Heart left ventricle (tissue), 16 donors: ENCODE measurements at regions not wholly inside any gene's neighbourhood (a gene's known extent, or its start where the extent isn't known, plus 50 kb on each side); places are given as distances from the start of the nearest gene placed in this dataset.
"Not testable (repeated sequence)": the region's sequence is repeated elsewhere in the genome, so short reads cannot be mapped to it uniquely, and the experiment has no call there.

Experiments used
- ATAC-seq, 4 donors: fragments of 200-7000 bp; cut with Tn5 transposase; one replicate each; pipeline ENCODE4 v1.9.1; 2020 to 2022; ENCODE audit warnings: moderate library complexity in 4 of 4, mild to moderate bottlenecking in 3 of 4, moderate number of reproducible peaks in 1 of 4
- DNase-seq, 5 donors: peaks; one replicate each; pipeline ENCODE4 v3.0.0-alpha.2; 2020
- H3K27ac ChIP-seq, 12 donors: fragments of 200-600 bp; sonication (generic) in 4 of 12; one replicate each; pipeline versions ENCODE4 v1.5.0 to v1.8.0; 2016 to 2022; ENCODE audit warnings: mild to moderate bottlenecking in 2 of 12
- H3K27me3 ChIP-seq, 9 donors: fragments of 200-600 bp; sonication (generic) in 2 of 9; one replicate each; pipeline versions ENCODE4 v1.5.1 to v1.8.0; 2016 to 2022; ENCODE audit warnings: mild to moderate bottlenecking in 3 of 9
- H3K36me3 ChIP-seq, 9 donors: fragments of 200-600 bp; sonication (generic) in 2 of 9; one replicate each; pipeline versions ENCODE4 v1.5.0 to v1.8.0; 2018 to 2022; ENCODE audit warnings: mild to moderate bottlenecking in 2 of 9
- H3K4me1 ChIP-seq, 12 donors: fragments of 200-600 bp; sonication (generic) in 4 of 12; one replicate each; pipeline versions ENCODE4 v1.5.0 to v1.8.0; 2016 to 2022; ENCODE audit warnings: mild to moderate bottlenecking in 3 of 12
- H3K4me3 ChIP-seq, 12 donors: fragments of 200-600 bp; sonication (generic) in 4 of 12; one replicate each; pipeline versions ENCODE4 v1.5.0 to v1.8.0; 2017 to 2022; ENCODE audit warnings: mild to moderate bottlenecking in 9 of 12, moderate library complexity in 4 of 12
- H3K9me3 ChIP-seq, 12 donors: fragments of 200-600 bp; sonication (generic) in 4 of 12; one replicate each; pipeline versions ENCODE4 v1.5.0 to v1.8.0; 2016 to 2022; ENCODE audit warnings: mild to moderate bottlenecking in 1 of 12
- CTCF ChIP-seq, 12 donors: fragments of 200-600 bp; sonication (generic) in 4 of 12; IDR thresholded peaks; one replicate each; pipeline versions ENCODE4 v1.5.0 to v1.8.0; 2018 to 2022; ENCODE audit warnings: antibody characterized with exemption in 12 of 12, mild to moderate bottlenecking in 5 of 12
- POLR2A ChIP-seq, 2 donors: fragments of 450-650 bp; IDR thresholded peaks; one replicate each; pipeline ENCODE4 v1.6.1; 2017; ENCODE audit warnings: antibody characterized with exemption in 2 of 2, mild to moderate bottlenecking in 2 of 2, moderate library complexity in 2 of 2
- WGBS, 4 donors: extraction: QIAGEN DNeasy Blood & Tissue Kit in 2 of 4; methylation state at CpG; one replicate each; pipeline versions ENCODE4 v1.1.5 to v1.1.7; 2013 to 2018; 5-methylcytosine and 5-hydroxymethylcytosine counted together
- intact Hi-C, 10 donors: fragments of 100-400 bp; cut with DNase I; formaldehyde crosslinking; loops; one replicate each; pipeline versions ENCODE4 v1.11.1 to v1.14.2; 2022
- donor health status: ischemic (EF 13 %, LVEDD 7.1; RV severe dilation, severe dysfunction).
- donor health status: healthy with polysubstance abuse.
- donor health status: DM: no; HTN: yes; CAD: no.
- donor health status: DM: no; HTN: no; CAD: no.
- donor health status: ischemic (EF 25% LVEDD 6.9; RV normal size, moderate dysfunction).
- donor health status: ischemic (EF 25% LVEDD 5.7; RV mildly dilated, moderate dysfunction).
- donor health status: healthy.
- donor health status: DM: yes; HTN: yes; CAD: no.
- donor health status: ischemic (EF 35%, LVEDD 5.7; RV mildly dilated, moderate dysfunction).
- donor health status: nonischemic (EF 11% LVEDD 7.7; RV severe dilation, severe dysfunction).
- donor health status: DM: yes; HTN: yes; CAD: no.
- donor health status: PGD.
- donor health status: ischemic (EF 29% LVEDD 5.4; RV normal size, mild dysfunction).
- donor health status: nonischemic (EF 23%, LVEDD 6.1; RV moderate dilation, normal function).

- no peaks in the 10 kb centered on the region for H3K27me3 ChIP-seq
- DNase-seq (no peak), ATAC-seq (no peak)
- H3K9me3 ChIP-seq, result peaks cover 0 to 4% (median 0%) of the 10 kb centered on the region in 12 donors
- 85 to 92% (median 88%) methylated on average over 1 of the region's 1 CpG for WGBS, 4 donors
- no peaks in the 10 kb centered on the region for H3K4me1 ChIP-seq
- TF ChIP-seq CTCF (IDR thresholded peaks at IDR 0.05), result no peak
- no peak for TF ChIP-seq POLR2A (IDR thresholded peaks at IDR 0.05)
- no peak overlapping the region for H3K4me3 ChIP-seq
- intact Hi-C loops, result no loop called here
- no peaks in the 10 kb centered on the region for H3K36me3 ChIP-seq
- no peak overlapping the region for H3K27ac ChIP-seq
These were observed 287.8 kb upstream of the CNTN5 start for GRCh38 chr11:98732947-98733346.

- H3K4me1 ChIP-seq, H3K27ac ChIP-seq, DNase-seq, H3K27me3 ChIP-seq, H3K9me3 ChIP-seq, H3K36me3 ChIP-seq, ATAC-seq, H3K4me3 ChIP-seq, intact Hi-C loops: not testable (repeated sequence)
- WGBS, 4 donors, result 50 to 62% (median 61%) methylated on average over 5 of the region's 5 CpGs
These were observed 287.4 kb upstream of the CNTN5 start for GRCh38 chr11:98733378-98733777.

GRCh38 chr11:98734686-98735085 is 286.1 kb upstream of the CNTN5 start:
- DNase-seq, result no peak
- ATAC-seq, result no peak
- intact Hi-C loops, result no loop called here

GRCh38 chr11:98736833-98737232 is 283.9 kb upstream of the CNTN5 start:
- Histone ChIP-seq H3K4me1 (no peaks in the 10 kb centered on the region), H3K4me3 (no peak overlapping the region), H3K27ac (no peak overlapping the region), H3K27me3 (no peaks in the 10 kb centered on the region), H3K9me3 (no peaks in the 10 kb centered on the region), H3K36me3 (no peaks in the 10 kb centered on the region)
- DNase-seq (no peak), ATAC-seq (no peak)
- TF ChIP-seq POLR2A (IDR thresholded peaks at IDR 0.05), result no peak
- 65 to 72% (median 71%) methylated on average over 7 of the region's 7 CpGs for WGBS, 4 donors
- intact Hi-C loops, result no loop called here

More at GRCh38 chr11:98734686-98735085, 286.1 kb upstream of the CNTN5 start:
- no peaks in the 10 kb centered on the region for H3K4me1 ChIP-seq
- TF ChIP-seq CTCF (IDR thresholded peaks at IDR 0.05) (no peak), POLR2A (IDR thresholded peaks at IDR 0.05) (no peak)
- no peaks in the 10 kb centered on the region for H3K9me3 ChIP-seq
- H3K36me3 ChIP-seq, result no peaks in the 10 kb centered on the region
- H3K4me3 ChIP-seq, result no peak overlapping the region
- no peak overlapping the region for H3K27ac ChIP-seq
- no peaks in the 10 kb centered on the region for H3K27me3 ChIP-seq

GRCh38 chr11:98740321-98740720 is 280.4 kb upstream of the CNTN5 start:
- H3K9me3 ChIP-seq, result no peaks in the 10 kb centered on the region
- intact Hi-C loops, result no loop called here
- ATAC-seq (no peak), DNase-seq (peak in 2 of 5 donors; percentile 27 to 32)
- no peaks in the 10 kb centered on the region for H3K36me3 ChIP-seq
- peak overlapping the region in 1 of 12 donors; percentile 31 for H3K27ac ChIP-seq
- H3K4me3 ChIP-seq, result no peak overlapping the region
- H3K27me3 ChIP-seq, result no peaks in the 10 kb centered on the region
- no peaks in the 10 kb centered on the region for H3K4me1 ChIP-seq
- TF ChIP-seq CTCF (IDR thresholded peaks at IDR 0.05), result no peak

GRCh38 chr11:98763446-98763845 is 257.3 kb upstream of the CNTN5 start:
- 95 to 98% (median 96%) methylated on average over 15 to 21 of the region's 21 CpGs for WGBS, 4 donors

More at GRCh38 chr11:98763446-98763845, 257.3 kb upstream of the CNTN5 start:
- ATAC-seq, H3K27ac ChIP-seq, intact Hi-C loops, H3K27me3 ChIP-seq, H3K4me3 ChIP-seq, H3K4me1 ChIP-seq, DNase-seq, H3K36me3 ChIP-seq: not testable (repeated sequence)
- peaks cover 0 to 43% (median 0%) of the 10 kb centered on the region in 12 donors for H3K9me3 ChIP-seq
